ENCODE measurements at regions not wholly inside any gene's neighbourhood (a gene's known extent, or its start where the extent isn't known, plus 50 kb on each side); places are given as distances from the start of the nearest gene placed in this dataset.

DNA sequence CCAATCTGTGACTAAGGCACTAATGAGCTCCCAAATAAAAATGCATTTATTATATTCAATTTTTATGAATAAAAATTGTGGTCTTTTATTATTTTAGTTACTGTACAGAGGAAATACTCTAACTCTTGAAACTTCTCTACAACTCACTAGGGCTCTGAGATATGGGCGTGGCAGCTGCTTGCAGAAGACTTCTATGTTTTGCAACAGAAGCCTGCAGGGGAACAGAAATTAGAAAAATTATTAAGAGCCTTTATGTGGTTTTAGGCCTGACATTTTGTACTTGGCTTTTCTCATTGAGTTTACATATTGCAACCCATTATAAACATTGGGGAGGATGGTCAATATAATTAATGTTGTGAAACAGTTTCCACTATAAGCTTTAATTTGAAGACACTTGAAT is 581.4 kb downstream of the TNS3 start:
- TF ChIP-seq EZH2 (IDR thresholded peaks at IDR 0.05; ENCODE audit: insufficient read depth, poor library complexity, severe bottlenecking): no peak
- no peak for TF ChIP-seq EZH2phosphoT487 (IDR thresholded peaks at IDR 0.05; ENCODE audit: insufficient read depth, low read depth)

Measured in GM23248 (cell line).